Left ventricle myocardium inferior (tissue), 1 donor: ENCODE measurements at regions not wholly inside any gene's neighbourhood (a gene's known extent, or its start where the extent isn't known, plus 50 kb on each side); places are given as distances from the start of the nearest gene placed in this dataset.

Source experiments
- DNase-seq: peaks from one replicate; pipeline ENCODE4 v3.0.0-alpha.2; 2020
- H3K27ac ChIP-seq: fragments of 200-600 bp; replicated peaks from 2 replicates; pipeline ENCODE4 v1.8.0; 2021
- H3K27me3 ChIP-seq: fragments of 200-600 bp; 2 replicates; pipeline ENCODE4 v1.8.0; 2021; ENCODE audit warnings: low read depth
- H3K36me3 ChIP-seq: fragments of 200-600 bp; 2 replicates; pipeline ENCODE4 v1.8.0; 2021
- H3K4me1 ChIP-seq: fragments of 200-600 bp; 2 replicates; pipeline ENCODE4 v1.8.0; 2021
- H3K4me3 ChIP-seq: fragments of 200-600 bp; 2 replicates; pipeline ENCODE4 v1.8.0; 2021; ENCODE audit warnings: mild to moderate bottlenecking, moderate library complexity
- H3K9me3 ChIP-seq: fragments of 200-600 bp; replicated peaks from 2 replicates; pipeline ENCODE4 v1.8.0; 2021
- CTCF ChIP-seq: fragments of 200-600 bp; IDR thresholded peaks from 2 replicates; pipeline ENCODE4 v1.8.0; 2021; ENCODE audit warnings: antibody characterized with exemption, mild to moderate bottlenecking, borderline replicate concordance
- intact Hi-C: fragments of 100-400 bp; cut with micrococcal nuclease; formaldehyde crosslinking; loops from one replicate; pipeline ENCODE4 v1.11.0; 2022
- donor health status: DM: no; HTN: yes; CAD: no; lungs with severe emphysema.

- Histone ChIP-seq H3K27ac (no peak overlapping the region), H3K4me1 (no peaks in the 10 kb centered on the region), H3K4me3 (no peak overlapping the region), H3K9me3 (no peaks in the 10 kb centered on the region), H3K36me3 (no peaks in the 10 kb centered on the region), H3K27me3 (peaks cover 12% of the 10 kb centered on the region)
- TF ChIP-seq CTCF = no peak
- peak; percentile 23 for DNase-seq
- intact Hi-C loops = no loop called here
These were observed 98.3 kb downstream of the TMEM130 start for GRCh38 chr7:98771519-98771918.

GRCh38 chr7:98771941-98772603 lies 97.7 kb downstream of the TMEM130 start:
- no peak for TF ChIP-seq CTCF
- intact Hi-C loops = no loop called here
- H3K36me3 ChIP-seq = no peaks in the 10 kb centered on the region
- H3K4me3 ChIP-seq = no peak overlapping the region
- H3K4me1 ChIP-seq = no peaks in the 10 kb centered on the region
- peaks cover 12% of the 10 kb centered on the region for H3K27me3 ChIP-seq
- H3K9me3 ChIP-seq = no peaks in the 10 kb centered on the region
- no peak for DNase-seq
- no peak overlapping the region for H3K27ac ChIP-seq

GRCh38 chr7:98774884-98775283 lies 94.9 kb downstream of the TMEM130 start:
- no peak for TF ChIP-seq CTCF
- no peak for DNase-seq
- Histone ChIP-seq H3K9me3 (no peaks in the 10 kb centered on the region), H3K36me3 (no peaks in the 10 kb centered on the region), H3K4me3 (no peak overlapping the region), H3K27ac (no peak overlapping the region), H3K4me1 (no peaks in the 10 kb centered on the region), H3K27me3 (peaks cover 12% of the 10 kb centered on the region)
- intact Hi-C loops = no loop called here

- H3K27me3 ChIP-seq = peaks cover 8% of the 10 kb centered on the region
- H3K4me3 ChIP-seq = no peak overlapping the region
- peak overlapping the region; percentile 33 for H3K27ac ChIP-seq
- intact Hi-C loops = no loop called here
- DNase-seq = no peak
- no peaks in the 10 kb centered on the region for H3K36me3 ChIP-seq
- H3K4me1 ChIP-seq = no peaks in the 10 kb centered on the region
- H3K9me3 ChIP-seq = no peaks in the 10 kb centered on the region
- peak; percentile 39 for TF ChIP-seq CTCF
These were observed 92.8 kb downstream of the TMEM130 start for GRCh38 chr7:98777051-98777450.

- Histone ChIP-seq H3K36me3 (no peaks in the 10 kb centered on the region), H3K27ac (no peak overlapping the region), H3K9me3 (no peaks in the 10 kb centered on the region), H3K4me3 (no peak overlapping the region), H3K4me1 (no peaks in the 10 kb centered on the region), H3K27me3 (peaks cover 15% of the 10 kb centered on the region)
- TF ChIP-seq CTCF = no peak
- intact Hi-C loops = no loop called here
- no peak for DNase-seq
These were observed 91.4 kb downstream of the TMEM130 start for GRCh38 chr7:98778421-98778820.
